ENCODE measurements at regions not wholly inside any gene's neighbourhood (a gene's known extent, or its start where the extent isn't known, plus 50 kb on each side); places are given as distances from the start of the nearest gene placed in this dataset.

DNA sequence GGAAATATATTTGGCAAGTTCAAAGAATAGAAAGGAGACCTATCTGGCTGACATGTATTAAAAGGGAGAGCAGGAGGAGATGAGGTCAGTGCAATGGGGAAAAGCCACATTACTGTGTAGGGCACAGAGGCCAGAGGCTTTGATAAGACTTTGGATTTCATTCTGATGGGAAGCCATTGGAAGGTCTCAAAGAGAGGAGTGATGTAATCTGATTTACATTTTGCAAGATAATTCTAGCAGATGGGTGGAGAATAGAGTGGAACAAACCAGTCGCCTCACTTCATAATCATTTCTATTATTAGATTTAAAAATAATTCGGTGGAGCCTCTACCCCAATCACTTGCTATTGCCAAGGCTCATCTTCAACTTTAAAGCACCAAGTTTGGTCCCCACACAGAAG, 278.4 kb upstream of the ZC3H12C start:
- no peaks in the 10 kb centered on the region for H3K9me3 ChIP-seq (ENCODE audit: low read depth)
- no peaks in the 10 kb centered on the region for H3K4me1 ChIP-seq (ENCODE audit: low read depth)
- no peak for DNase-seq (ENCODE audit: low read depth in 1 of 2, low spot score in 1 of 2)
- no peaks in the 10 kb centered on the region for H3K36me3 ChIP-seq
- H3K27me3 ChIP-seq, result no peaks in the 10 kb centered on the region
- H3K4me3 ChIP-seq, result no peak overlapping the region
- no peak overlapping the region for H3K27ac ChIP-seq
- TF ChIP-seq, protein P1, sequence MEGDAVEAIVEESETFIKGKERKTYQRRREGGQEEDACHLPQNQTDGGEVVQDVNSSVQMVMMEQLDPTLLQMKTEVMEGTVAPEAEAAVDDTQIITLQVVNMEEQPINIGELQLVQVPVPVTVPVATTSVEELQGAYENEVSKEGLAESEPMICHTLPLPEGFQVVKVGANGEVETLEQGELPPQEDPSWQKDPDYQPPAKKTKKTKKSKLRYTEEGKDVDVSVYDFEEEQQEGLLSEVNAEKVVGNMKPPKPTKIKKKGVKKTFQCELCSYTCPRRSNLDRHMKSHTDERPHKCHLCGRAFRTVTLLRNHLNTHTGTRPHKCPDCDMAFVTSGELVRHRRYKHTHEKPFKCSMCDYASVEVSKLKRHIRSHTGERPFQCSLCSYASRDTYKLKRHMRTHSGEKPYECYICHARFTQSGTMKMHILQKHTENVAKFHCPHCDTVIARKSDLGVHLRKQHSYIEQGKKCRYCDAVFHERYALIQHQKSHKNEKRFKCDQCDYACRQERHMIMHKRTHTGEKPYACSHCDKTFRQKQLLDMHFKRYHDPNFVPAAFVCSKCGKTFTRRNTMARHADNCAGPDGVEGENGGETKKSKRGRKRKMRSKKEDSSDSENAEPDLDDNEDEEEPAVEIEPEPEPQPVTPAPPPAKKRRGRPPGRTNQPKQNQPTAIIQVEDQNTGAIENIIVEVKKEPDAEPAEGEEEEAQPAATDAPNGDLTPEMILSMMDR (IDR thresholded peaks at IDR 0.05; ENCODE audit: low read depth, low read length), result no peak

DNA sequence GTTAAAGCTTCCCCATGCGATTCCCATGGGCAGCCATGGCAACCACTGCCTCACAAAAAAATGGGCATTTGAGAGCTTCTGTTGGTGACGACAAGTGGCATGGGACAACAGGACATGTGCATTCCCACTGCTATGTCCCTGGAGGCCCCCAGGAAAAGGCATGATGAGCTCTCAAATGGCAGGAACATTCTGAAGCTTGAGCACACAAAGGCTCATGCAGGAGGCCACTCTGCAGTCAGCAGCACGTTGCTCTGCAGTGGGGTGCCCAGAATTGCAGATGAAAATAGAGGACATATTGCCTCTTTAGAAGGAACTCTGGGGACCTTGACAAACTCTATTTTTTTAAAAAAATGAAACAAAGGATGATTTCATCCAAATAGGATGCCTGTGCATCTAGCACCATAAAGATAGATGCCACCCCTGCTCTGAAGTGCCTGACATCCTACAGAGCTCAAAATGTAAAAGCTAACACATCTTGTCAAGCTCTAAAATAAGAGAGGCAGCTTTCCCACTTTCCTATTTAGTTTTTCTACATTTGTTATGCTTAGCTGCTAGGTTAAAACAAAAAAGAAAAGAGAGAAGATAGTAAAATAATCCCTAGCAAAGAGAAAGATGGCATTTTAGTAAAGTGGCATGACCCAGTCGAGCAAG, 277.6 kb upstream of the ZC3H12C start:
- H3K4me3 ChIP-seq, result no peak overlapping the region
- TF ChIP-seq, protein P1 (IDR thresholded peaks at IDR 0.05; ENCODE audit: low read depth, low read length), result no peak
- H3K27ac ChIP-seq, result no peak overlapping the region
- H3K27me3 ChIP-seq, result no peaks in the 10 kb centered on the region
- no peaks in the 10 kb centered on the region for H3K4me1 ChIP-seq (ENCODE audit: low read depth)
- H3K36me3 ChIP-seq, result no peaks in the 10 kb centered on the region
- no peaks in the 10 kb centered on the region for H3K9me3 ChIP-seq (ENCODE audit: low read depth)
- no peak for DNase-seq (ENCODE audit: low read depth in 1 of 2, low spot score in 1 of 2)

DNA sequence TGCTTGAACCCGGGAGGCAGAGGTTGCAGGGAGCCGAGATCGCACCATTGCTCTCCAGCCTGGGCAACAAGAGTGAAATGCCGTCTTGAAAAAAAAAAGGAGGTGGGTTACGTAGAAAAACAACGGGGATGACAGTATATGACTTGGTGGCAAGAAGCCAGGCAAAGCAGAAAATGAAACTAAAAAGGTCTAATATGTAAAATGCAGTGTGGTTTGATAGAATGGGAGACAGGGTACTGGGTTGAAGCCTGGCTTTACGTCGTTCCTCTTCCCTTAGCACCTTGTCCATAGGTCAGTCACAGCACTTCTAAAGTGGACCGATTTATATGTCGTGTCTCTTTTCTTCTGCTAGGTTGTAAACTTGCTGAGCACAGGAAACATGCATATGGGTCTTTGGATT, 274.9 kb upstream of the ZC3H12C start:
- Histone ChIP-seq H3K4me1 (ENCODE audit: low read depth) (no peaks in the 10 kb centered on the region), H3K27me3 (no peaks in the 10 kb centered on the region), H3K4me3 (no peak overlapping the region), H3K27ac (no peak overlapping the region), H3K36me3 (no peaks in the 10 kb centered on the region), H3K9me3 (ENCODE audit: low read depth) (no peaks in the 10 kb centered on the region)
- DNase-seq (ENCODE audit: low read depth in 1 of 2, low spot score in 1 of 2), result no peak
- TF ChIP-seq, protein P1 (IDR thresholded peaks at IDR 0.05; ENCODE audit: low read depth, low read length), result no peak

DNA sequence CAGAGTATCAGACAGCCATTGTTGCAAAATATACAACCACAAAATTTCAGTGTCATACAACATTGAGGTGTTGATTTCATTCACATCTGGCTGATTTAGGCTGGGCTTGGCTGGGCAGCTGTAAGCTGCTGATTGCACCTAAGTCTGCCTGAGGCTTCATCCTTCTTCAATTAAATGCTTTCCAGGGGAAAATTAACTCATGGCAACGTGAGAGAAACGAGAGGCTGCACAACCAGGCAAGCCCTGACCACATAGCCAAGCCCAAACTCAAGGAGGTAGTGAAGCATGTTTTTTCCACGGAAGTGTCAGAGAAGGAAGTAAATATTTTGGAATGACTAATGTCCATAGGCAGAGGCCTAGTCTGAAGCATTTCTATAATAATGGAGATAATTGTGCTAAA, 273.8 kb upstream of the ZC3H12C start:
- H3K36me3 ChIP-seq, result no peaks in the 10 kb centered on the region
- no peaks in the 10 kb centered on the region for H3K9me3 ChIP-seq (ENCODE audit: low read depth)
- no peaks in the 10 kb centered on the region for H3K4me1 ChIP-seq (ENCODE audit: low read depth)
- no peaks in the 10 kb centered on the region for H3K27me3 ChIP-seq
- no peak for DNase-seq (ENCODE audit: low read depth in 1 of 2, low spot score in 1 of 2)
- H3K4me3 ChIP-seq, result no peak overlapping the region
- TF ChIP-seq, protein P1 (IDR thresholded peaks at IDR 0.05; ENCODE audit: low read depth, low read length), result no peak
- no peak overlapping the region for H3K27ac ChIP-seq

DNA sequence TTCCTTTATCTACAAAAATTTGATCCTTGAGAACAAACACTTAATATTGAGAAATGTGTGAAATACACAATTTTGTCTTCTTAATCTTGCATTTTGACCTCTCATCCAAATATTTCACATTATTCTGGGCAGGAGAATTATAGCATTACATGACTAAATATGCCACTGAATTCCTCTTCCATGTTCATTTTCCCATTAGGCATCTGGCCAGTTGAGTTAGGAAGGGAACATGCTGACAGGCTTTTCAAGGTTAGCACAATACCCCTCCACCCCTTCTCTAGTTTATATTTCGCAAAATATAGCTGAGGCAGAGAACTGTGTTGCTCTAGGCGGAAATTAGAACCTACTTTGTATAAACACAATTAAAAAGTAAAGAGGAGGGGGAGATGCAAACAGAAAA, 271.7 kb upstream of the ZC3H12C start:
- Histone ChIP-seq H3K36me3 (no peaks in the 10 kb centered on the region), H3K9me3 (ENCODE audit: low read depth) (no peaks in the 10 kb centered on the region), H3K4me1 (ENCODE audit: low read depth) (no peaks in the 10 kb centered on the region), H3K4me3 (no peak overlapping the region), H3K27ac (no peak overlapping the region), H3K27me3 (no peaks in the 10 kb centered on the region)
- TF ChIP-seq, protein P1 (IDR thresholded peaks at IDR 0.05; ENCODE audit: low read depth, low read length), result no peak
- DNase-seq (ENCODE audit: low read depth in 1 of 2, low spot score in 1 of 2), result peak in 1 of 2 donors; percentile 12
